IMR-90 (cell line): ENCODE measurements at regions not wholly inside any gene's neighbourhood (a gene's known extent, or its start where the extent isn't known, plus 50 kb on each side); places are given as distances from the start of the nearest gene placed in this dataset.

Experiments
- MAFK ChIP-seq: IDR thresholded peaks from 2 replicates; pipeline ENCODE4 v1.6.1; 2012; ENCODE audit warnings: low read depth, low read length, improper control_type of control experiment
- NFE2L2 ChIP-seq: fragments of 150-350 bp; IDR thresholded peaks from 2 replicates; pipeline ENCODE4 v1.6.1; 2016; ENCODE audit warnings: low read depth, mild to moderate bottlenecking, low read length
- POLR2A ChIP-seq: IDR thresholded peaks from 2 replicates; pipeline ENCODE4 v1.6.1; 2012; ENCODE audit warnings: mild to moderate bottlenecking, low read depth, low read length
- TF ChIP-seq, protein P1 (sequence below): conservative IDR thresholded peaks from 2 replicates; pipeline ENCODE4 v1.5.1; 2012; ENCODE audit warnings: mild to moderate bottlenecking, low read depth, low read length, improper control_type of control experiment

- TF ChIP-seq, protein P1, sequence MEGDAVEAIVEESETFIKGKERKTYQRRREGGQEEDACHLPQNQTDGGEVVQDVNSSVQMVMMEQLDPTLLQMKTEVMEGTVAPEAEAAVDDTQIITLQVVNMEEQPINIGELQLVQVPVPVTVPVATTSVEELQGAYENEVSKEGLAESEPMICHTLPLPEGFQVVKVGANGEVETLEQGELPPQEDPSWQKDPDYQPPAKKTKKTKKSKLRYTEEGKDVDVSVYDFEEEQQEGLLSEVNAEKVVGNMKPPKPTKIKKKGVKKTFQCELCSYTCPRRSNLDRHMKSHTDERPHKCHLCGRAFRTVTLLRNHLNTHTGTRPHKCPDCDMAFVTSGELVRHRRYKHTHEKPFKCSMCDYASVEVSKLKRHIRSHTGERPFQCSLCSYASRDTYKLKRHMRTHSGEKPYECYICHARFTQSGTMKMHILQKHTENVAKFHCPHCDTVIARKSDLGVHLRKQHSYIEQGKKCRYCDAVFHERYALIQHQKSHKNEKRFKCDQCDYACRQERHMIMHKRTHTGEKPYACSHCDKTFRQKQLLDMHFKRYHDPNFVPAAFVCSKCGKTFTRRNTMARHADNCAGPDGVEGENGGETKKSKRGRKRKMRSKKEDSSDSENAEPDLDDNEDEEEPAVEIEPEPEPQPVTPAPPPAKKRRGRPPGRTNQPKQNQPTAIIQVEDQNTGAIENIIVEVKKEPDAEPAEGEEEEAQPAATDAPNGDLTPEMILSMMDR: no peak
- TF ChIP-seq NFE2L2: no peak
- no peak for TF ChIP-seq MAFK
- no peak for TF ChIP-seq POLR2A
These were observed 645.1 kb downstream of the SLC16A7 start for GRCh38 chr12:60240891-60241290.
